A673 (cell line): ENCODE measurements at regions not wholly inside any gene's neighbourhood (a gene's known extent, or its start where the extent isn't known, plus 50 kb on each side); places are given as distances from the start of the nearest gene placed in this dataset.

Source experiments
- BruUV-seq: library from RNA; stranded (reverse); fragments of 400-500 nt; replicated peaks from 2 replicates; lab custom pipeline; 2021; lab: Mats Ljungman, UMichigan
- CTCF ChIA-PET: fragments of 300-600 bp; sonication (Branson Sonifier 250); formaldehyde crosslinking; loops from one replicate; lab custom pipeline; 2022; ENCODE audit warnings: antibody characterized with exemption; lab: Charles Lee
- POLR2A ChIA-PET: fragments of 300-600 bp; sonication (Branson Sonifier 250); formaldehyde crosslinking; loops from one replicate; lab custom pipeline; 2022; ENCODE audit warnings: antibody characterized with exemption; ENCODE audit not compliant: low non-redundant PET; lab: Charles Lee
- DNase-seq: peaks from one replicate; pipeline ENCODE4 v3.0.0-alpha.2; 2015; ENCODE audit warnings: low spot score
- H3K27ac ChIP-seq: fragments of 200-600 bp; sonication (generic); 2 replicates; pipeline ENCODE4 v1.5.1; 2016; ENCODE audit warnings: mixed run types, low read depth, mild to moderate bottlenecking, mixed read lengths, antibody characterized with exemption, low read length; ENCODE audit not compliant: poor library complexity, severe bottlenecking
- H3K27me3 ChIP-seq: fragments of 200-600 bp; sonication (generic); replicated peaks from 2 replicates; pipeline ENCODE4 v1.6.1; 2017; ENCODE audit warnings: mixed run types, low read depth, mild to moderate bottlenecking, mixed read lengths, antibody characterized with exemption, low read length; ENCODE audit not compliant: insufficient read depth, poor library complexity
- H3K36me3 ChIP-seq: fragments of 200-600 bp; sonication (generic); 2 replicates; pipeline ENCODE4 v1.6.1; 2016; ENCODE audit warnings: mixed run types, mild to moderate bottlenecking, mixed read lengths, antibody characterized with exemption, low read length; ENCODE audit not compliant: insufficient read depth, poor library complexity, severe bottlenecking
- H3K4me1 ChIP-seq: fragments of 200-600 bp; sonication (generic); 2 replicates; pipeline ENCODE4 v1.6.1; 2017; ENCODE audit warnings: mixed run types, mild to moderate bottlenecking, mixed read lengths, antibody characterized with exemption, low read length; ENCODE audit not compliant: insufficient read depth, poor library complexity, severe bottlenecking
- H3K4me3 ChIP-seq: fragments of 200-600 bp; sonication (generic); 2 replicates; pipeline ENCODE4 v1.5.1; 2016; ENCODE audit warnings: low read depth, mixed run types, mild to moderate bottlenecking, mixed read lengths, low read length; ENCODE audit not compliant: poor library complexity, severe bottlenecking
- H3K9me3 ChIP-seq: fragments of 200-600 bp; sonication (generic); 2 replicates; pipeline ENCODE4 v1.6.1; 2016; ENCODE audit warnings: mixed run types, low read depth, mild to moderate bottlenecking, mixed read lengths, antibody characterized with exemption, low read length; ENCODE audit not compliant: poor library complexity, severe bottlenecking
- EZH2 ChIP-seq: fragments of 200-600 bp; sonication (generic); IDR thresholded peaks from 2 replicates; pipeline ENCODE4 v1.6.1; 2017; ENCODE audit warnings: borderline replicate concordance, low read depth, mild to moderate bottlenecking, mixed read lengths, antibody characterized with exemption, low read length; ENCODE audit not compliant: poor library complexity, severe bottlenecking
- intact Hi-C: fragments of 100-400 bp; cut with micrococcal nuclease; formaldehyde crosslinking; loops from one replicate; pipeline ENCODE4 v1.10.0; 2022; ENCODE audit not compliant: unreplicated experiment
- TF ChIP-seq, protein P1 (sequence below): fragments of 300-800, 200-600 bp; sonication (generic); conservative IDR thresholded peaks from 2 replicates; pipeline ENCODE4 v1.5.1; 2017; ENCODE audit warnings: low read depth, mild to moderate bottlenecking, antibody characterized with exemption, low read length, moderate library complexity, mixed read lengths

DNA sequence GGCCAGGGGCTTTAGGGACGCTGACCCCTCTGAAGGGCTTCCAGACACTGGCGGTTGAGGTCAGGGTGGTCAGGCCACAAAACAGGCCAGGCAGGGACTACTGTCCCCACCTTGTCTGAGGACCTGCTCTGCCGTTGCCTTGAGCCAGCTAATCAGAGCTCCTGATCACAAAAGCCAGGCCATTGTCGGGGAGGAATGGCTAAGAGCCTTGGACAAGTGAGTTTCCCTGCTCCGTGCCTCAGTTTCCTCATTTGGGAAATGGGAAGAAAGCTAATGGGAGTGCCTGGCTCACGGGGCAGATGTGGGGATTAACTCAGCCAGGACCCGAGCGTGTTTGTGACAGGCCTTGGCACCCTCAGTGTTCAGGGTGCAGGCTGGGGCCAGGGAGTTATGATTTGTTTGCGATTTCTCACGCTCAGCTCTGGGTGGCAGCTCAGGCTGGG is 246.5 kb upstream of the CIBAR2 start:
- Histone ChIP-seq H3K27me3 (no peaks in the 10 kb centered on the region), H3K4me1 (peaks cover 11% of the 10 kb centered on the region), H3K9me3 (no peaks in the 10 kb centered on the region), H3K36me3 (no peaks in the 10 kb centered on the region), H3K27ac (no peak overlapping the region), H3K4me3 (no peak overlapping the region)
- DNase-seq: no peak
- TF ChIP-seq, protein P1, sequence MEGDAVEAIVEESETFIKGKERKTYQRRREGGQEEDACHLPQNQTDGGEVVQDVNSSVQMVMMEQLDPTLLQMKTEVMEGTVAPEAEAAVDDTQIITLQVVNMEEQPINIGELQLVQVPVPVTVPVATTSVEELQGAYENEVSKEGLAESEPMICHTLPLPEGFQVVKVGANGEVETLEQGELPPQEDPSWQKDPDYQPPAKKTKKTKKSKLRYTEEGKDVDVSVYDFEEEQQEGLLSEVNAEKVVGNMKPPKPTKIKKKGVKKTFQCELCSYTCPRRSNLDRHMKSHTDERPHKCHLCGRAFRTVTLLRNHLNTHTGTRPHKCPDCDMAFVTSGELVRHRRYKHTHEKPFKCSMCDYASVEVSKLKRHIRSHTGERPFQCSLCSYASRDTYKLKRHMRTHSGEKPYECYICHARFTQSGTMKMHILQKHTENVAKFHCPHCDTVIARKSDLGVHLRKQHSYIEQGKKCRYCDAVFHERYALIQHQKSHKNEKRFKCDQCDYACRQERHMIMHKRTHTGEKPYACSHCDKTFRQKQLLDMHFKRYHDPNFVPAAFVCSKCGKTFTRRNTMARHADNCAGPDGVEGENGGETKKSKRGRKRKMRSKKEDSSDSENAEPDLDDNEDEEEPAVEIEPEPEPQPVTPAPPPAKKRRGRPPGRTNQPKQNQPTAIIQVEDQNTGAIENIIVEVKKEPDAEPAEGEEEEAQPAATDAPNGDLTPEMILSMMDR: no peak
- no peak for TF ChIP-seq EZH2
- intact Hi-C loops: no loop called here
- ChIA-PET CTCF (no interaction called here), POLR2A (interaction anchor here (0.6 kb wide), 1 partner anchor 396 kb away, joined by 3 read pairs; no protein-coding TSS in a partner anchor)
- BruUV-seq: no TSS peak

DNA sequence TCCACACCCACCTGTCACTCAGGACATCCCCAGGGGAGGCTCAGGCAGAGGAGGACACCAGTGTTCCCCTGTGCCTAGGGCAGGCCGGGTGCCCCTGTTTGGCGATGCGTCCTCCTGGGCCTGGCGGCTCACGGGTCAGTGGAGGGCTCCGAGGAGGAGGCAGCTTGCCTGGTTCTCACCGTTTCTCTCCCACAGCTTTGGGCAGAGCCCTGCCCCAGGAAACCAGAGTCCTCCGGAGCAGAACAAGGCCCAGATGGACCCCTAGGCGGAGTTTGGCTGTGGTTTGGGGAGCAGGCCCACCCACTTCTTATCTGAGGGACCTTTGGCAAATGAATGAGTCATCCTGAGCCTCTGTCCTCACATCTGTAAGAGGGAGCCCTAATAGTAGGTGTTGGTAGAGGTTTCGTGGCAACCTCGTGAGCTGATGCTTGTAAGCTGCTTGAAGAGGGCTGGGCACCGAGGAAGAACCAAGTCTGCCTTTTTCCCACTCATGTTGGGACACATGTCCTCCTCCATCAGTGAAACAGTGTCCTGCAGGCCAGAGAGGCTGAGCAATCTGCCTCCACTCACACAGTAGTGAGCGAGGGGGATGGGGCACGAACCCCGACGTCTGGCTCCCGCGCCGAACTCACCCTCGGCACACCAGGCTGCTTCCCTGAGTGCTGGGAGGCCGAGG is 247.0 kb upstream of the CIBAR2 start:
- no peak for TF ChIP-seq EZH2
- TF ChIP-seq, protein P1: no peak
- peaks cover 7% of the 10 kb centered on the region for H3K4me1 ChIP-seq
- no peaks in the 10 kb centered on the region for H3K9me3 ChIP-seq
- no peaks in the 10 kb centered on the region for H3K36me3 ChIP-seq
- no peaks in the 10 kb centered on the region for H3K27me3 ChIP-seq
- no peak for DNase-seq
- no TSS peak for BruUV-seq
- CTCF ChIA-PET: no interaction called here
- intact Hi-C loops: no loop called here
- H3K4me3 ChIP-seq: no peak overlapping the region
- POLR2A ChIA-PET: interaction anchor here (0.6 kb wide), 1 partner anchor 395 kb away, joined by 3 read pairs; no protein-coding TSS in a partner anchor
- no peak overlapping the region for H3K27ac ChIP-seq

DNA sequence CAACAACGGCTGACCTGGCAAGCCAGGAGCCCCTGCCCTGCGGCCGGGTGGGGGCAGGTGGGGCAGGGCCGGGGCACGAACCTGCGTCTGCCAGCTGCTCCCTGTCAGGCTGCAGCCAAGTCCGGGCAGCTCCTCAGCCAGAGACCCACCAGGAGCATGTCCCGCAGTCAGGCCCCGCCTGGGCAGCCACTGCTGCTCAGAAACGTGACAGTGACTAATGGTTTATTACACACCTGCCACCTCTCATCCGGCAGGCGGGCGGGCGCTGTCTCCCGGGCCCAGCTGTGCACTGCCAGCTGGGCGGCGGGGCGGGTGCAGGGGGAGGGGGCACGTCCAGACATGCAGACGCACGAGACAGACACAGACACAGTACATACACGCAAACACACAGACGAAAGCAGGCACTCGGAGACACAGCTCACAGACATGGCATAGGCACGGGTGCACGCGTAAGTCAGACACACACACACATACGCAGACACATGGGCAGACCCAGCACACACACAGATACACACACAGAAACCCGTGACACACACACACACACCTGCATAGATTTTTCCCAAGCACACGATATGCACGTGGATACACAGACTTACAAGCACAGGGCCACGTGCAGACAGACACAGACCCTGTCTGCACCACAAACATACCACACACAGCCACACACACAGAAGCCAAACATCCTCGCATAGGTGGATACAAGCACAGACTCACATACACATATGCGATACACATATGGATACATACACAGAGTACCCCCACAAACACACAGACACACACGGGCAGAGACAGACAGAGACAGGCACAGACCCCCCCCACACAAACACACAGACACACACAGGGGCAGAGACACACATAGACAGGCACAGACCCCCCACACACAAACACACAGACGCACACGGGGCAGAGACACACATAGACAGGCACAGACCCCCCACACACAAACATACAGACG is 248.3 kb upstream of the CIBAR2 start:
- no peaks in the 10 kb centered on the region for H3K9me3 ChIP-seq
- no TSS peak for BruUV-seq
- DNase-seq: no peak
- intact Hi-C loops: no loop called here
- H3K4me1 ChIP-seq: peaks cover 4% of the 10 kb centered on the region
- no peaks in the 10 kb centered on the region for H3K27me3 ChIP-seq
- CTCF ChIA-PET: no interaction called here
- H3K36me3 ChIP-seq: no peaks in the 10 kb centered on the region
- no peak for TF ChIP-seq EZH2
- TF ChIP-seq, protein P1: no peak
- POLR2A ChIA-PET: no interaction called here
- no peak overlapping the region for H3K27ac ChIP-seq
- H3K4me3 ChIP-seq: no peak overlapping the region
